ENCODE measurements at regions not wholly inside any gene's neighbourhood (a gene's known extent, or its start where the extent isn't known, plus 50 kb on each side); places are given as distances from the start of the nearest gene placed in this dataset.

DNA sequence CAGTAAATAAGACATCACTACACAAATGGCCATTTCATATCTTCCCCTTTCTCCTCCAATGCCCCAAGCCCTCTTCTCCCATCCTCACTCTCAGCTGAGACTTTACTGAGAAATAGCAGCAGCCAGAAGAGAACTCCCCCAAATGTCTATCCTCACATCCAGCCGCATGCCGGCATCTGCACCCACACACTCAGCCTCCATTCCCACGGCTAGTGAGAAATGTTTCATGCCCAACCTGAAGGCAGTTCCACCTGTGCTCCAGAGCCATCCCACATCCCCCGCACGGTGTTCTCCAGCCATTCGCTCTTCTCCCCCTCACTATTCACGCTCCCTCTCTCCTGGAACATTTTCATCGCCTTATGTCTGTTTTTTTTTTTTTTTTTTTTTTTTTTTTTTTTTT, 208.7 kb upstream of the DIO3 start:
- no peak overlapping the region for H3K4me3 Mint-ChIP-seq
- CTCF ChIA-PET = no interaction called here
- peaks cover 12% of the 10 kb centered on the region for H3K9me3 Mint-ChIP-seq
- no peak overlapping the region for H3K27ac Mint-ChIP-seq
- H3K27me3 Mint-ChIP-seq = no peaks in the 10 kb centered on the region
- no peaks in the 10 kb centered on the region for H3K4me1 Mint-ChIP-seq
- POLR2A ChIA-PET = no interaction called here
- no peaks in the 10 kb centered on the region for H3K36me3 Mint-ChIP-seq (ENCODE audit: low read depth)
- DNase-seq = no peak

DNA sequence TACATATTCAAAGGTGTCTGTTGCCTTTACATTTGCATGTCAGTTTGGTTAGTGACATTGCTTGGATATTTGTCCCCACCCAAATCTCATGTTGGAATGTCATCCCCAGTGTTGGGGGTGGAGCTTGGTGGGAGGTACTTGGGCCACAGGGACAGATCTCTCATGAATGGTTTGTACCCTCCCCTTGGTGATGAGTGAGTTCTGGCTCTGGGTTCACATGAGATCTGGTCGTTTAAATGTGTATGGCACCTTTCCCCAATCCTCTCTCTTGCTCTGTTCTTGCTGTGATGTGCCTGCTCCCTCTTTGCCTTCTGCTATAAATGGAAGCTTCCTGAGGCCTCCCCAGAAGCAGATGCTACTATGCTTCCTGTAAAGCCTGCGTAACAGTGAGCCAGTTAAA, 207.9 kb upstream of the DIO3 start:
- Mint-ChIP-seq H3K9me3 (peaks cover 8% of the 10 kb centered on the region), H3K4me3 (no peak overlapping the region), H3K27ac (no peak overlapping the region), H3K36me3 (ENCODE audit: low read depth) (no peaks in the 10 kb centered on the region), H3K4me1 (no peaks in the 10 kb centered on the region), H3K27me3 (no peaks in the 10 kb centered on the region)
- POLR2A ChIA-PET = no interaction called here
- DNase-seq = no peak
- CTCF ChIA-PET = no interaction called here

DNA sequence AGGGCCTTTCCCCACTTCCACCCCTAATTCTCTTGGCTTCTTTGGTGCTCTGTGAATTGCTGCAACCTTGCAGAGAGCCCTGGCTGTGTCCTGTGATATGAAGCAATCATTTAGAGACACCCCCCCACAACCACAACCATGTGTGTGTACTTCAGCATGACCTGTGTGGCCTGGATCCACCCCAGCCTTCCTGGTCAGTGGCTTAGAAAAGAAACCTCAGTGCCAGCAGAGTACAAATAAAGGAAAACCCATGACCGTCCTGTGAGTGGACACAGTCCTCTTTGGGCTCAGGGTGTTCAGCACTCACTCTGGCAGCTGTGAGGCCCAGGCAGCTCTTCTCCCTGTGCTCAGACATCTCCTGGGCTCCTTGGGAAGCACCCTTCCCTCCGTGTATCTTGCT, 206.6 kb upstream of the DIO3 start:
- ChIA-PET POLR2A (no interaction called here), CTCF (no interaction called here)
- Mint-ChIP-seq H3K27me3 (peaks cover 3% of the 10 kb centered on the region), H3K4me1 (no peaks in the 10 kb centered on the region), H3K9me3 (peaks cover 5% of the 10 kb centered on the region), H3K36me3 (ENCODE audit: low read depth) (no peaks in the 10 kb centered on the region), H3K27ac (no peak overlapping the region), H3K4me3 (no peak overlapping the region)
- no peak for DNase-seq

DNA sequence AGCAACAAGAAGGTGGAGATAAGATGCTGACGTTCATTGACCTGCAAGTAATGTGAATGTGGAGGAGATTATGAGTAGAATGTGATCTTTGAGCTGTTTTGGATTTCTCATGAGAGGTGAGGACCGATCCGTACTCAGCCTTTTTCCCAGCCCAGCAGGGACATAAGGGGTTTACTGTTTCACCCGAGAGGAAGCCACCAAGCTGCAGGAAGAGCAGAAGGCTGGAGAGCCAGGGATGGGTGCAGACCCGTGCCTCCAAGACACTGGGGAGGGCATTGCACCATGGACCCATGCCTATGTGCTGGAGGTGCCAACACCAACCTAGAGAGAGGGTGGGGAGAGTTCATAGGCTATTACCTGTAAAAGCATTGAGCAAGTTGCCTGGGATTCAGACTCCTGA, 206.0 kb upstream of the DIO3 start:
- peaks cover 5% of the 10 kb centered on the region for H3K9me3 Mint-ChIP-seq
- ChIA-PET POLR2A (no interaction called here), CTCF (no interaction called here)
- H3K27me3 Mint-ChIP-seq = peaks cover 3% of the 10 kb centered on the region
- H3K27ac Mint-ChIP-seq = no peak overlapping the region
- H3K36me3 Mint-ChIP-seq (ENCODE audit: low read depth) = no peaks in the 10 kb centered on the region
- H3K4me1 Mint-ChIP-seq = no peaks in the 10 kb centered on the region
- DNase-seq = no peak
- no peak overlapping the region for H3K4me3 Mint-ChIP-seq

DNA sequence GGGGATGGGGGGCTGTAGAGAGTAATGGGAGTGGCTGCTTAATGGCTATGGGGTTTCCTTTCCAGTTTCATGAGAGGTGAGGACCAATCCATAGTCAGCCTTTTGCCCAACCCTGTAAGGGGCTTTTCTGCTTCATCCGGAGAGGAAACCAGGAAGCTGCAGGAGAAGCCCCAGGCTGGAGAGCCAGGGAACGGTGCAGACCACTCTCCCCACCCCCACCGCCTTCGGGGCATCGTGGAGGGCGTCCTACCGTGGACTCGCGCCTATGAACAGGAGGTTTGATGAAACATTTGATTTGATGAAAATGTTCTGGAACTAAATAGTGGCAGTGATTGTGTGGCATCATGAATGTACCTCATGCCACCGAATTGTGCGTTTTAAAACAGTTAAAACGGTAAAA, 204.3 kb upstream of the DIO3 start:
- Mint-ChIP-seq H3K27me3 (peaks cover 3% of the 10 kb centered on the region), H3K36me3 (ENCODE audit: low read depth) (no peaks in the 10 kb centered on the region), H3K4me3 (no peak overlapping the region), H3K27ac (no peak overlapping the region), H3K9me3 (peaks cover 2% of the 10 kb centered on the region), H3K4me1 (no peaks in the 10 kb centered on the region)
- ChIA-PET CTCF (no interaction called here), POLR2A (no interaction called here)
- DNase-seq = no peak

DNA sequence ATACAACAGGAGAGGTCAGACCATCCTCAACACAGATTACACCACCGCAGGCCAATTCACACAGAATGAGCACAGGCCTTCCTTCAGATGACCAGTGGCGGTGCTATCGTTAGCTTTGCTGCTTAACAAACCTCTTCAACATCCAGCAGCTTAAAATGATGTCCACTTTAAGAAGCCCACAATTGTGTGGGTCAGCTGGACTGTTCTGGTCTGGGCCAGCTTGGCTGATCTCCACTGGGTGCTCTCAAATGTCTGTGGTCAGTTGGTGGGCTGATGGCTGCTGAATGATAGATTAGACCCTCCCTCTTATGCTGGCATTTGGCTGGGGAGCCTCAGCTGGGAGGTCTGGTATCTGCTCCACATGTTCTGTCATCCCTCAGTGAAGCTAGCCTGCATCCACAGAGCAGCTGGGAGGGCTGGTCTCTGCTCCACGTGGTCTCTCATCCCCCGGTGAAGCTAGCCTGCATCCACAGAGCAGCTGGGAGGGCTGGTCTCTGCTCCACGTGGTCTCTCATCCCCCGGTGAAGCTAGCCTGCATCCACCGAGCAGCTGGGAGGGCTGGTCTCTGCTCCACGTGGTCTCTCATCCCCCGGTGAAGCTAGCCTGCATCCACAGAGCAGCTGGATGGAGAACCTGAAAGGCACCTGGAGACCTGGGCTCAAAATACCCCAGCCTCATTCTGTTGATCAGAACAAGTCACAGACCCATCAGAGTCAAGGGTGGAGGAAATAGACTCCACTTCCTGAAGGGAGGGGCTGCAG, 203.6 kb upstream of the DIO3 start:
- POLR2A ChIA-PET = no interaction called here
- H3K9me3 Mint-ChIP-seq = peaks cover 2% of the 10 kb centered on the region
- H3K36me3 Mint-ChIP-seq (ENCODE audit: low read depth) = no peaks in the 10 kb centered on the region
- CTCF ChIA-PET = interaction anchor here (0.9 kb wide), 1 partner anchor 9 kb away, joined by 3 read pairs; no protein-coding TSS in a partner anchor
- peaks cover 3% of the 10 kb centered on the region for H3K27me3 Mint-ChIP-seq
- H3K27ac Mint-ChIP-seq = no peak overlapping the region
- H3K4me1 Mint-ChIP-seq = no peaks in the 10 kb centered on the region
- no peak overlapping the region for H3K4me3 Mint-ChIP-seq
- DNase-seq = no peak

DNA sequence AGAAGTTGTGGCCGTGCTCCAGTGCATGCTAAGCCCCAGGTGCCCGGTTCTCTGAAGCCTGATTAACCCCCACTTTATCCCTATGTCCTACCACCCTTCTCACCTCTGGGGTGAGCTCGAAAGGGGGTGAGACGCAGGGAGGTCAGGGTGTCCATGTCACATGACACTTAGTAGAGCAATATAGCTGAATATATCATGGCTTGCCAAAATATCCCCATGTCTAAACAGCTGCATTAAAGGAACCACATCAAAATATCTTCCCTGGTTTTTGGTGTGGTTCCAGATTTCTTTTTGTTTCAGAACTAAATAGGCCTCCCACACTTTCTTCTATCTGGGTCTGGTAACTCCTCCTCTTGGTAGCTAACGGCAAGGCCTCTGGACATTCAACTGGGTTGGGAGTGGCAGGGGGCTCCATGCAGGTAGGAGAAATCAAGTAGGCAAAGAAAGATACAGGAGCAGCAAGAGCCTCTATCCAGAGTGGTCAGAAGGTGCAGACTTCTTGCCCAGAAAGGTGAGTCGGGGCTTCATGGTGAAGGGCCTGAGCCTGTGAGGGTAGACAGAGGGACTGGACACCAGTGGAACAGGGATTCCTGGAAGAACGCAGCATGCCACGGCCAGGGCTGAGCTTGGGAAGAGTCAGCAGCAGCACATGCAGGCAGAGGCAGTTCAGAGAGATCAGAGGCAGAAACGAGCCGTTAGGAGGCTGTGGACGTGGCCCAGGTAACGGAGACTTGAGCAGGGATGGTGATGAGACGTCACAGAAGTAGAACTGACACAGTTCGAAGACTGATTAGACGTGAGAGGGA, 202.8 kb upstream of the DIO3 start:
- no peaks in the 10 kb centered on the region for H3K4me1 Mint-ChIP-seq
- DNase-seq = no peak
- peaks cover 2% of the 10 kb centered on the region for H3K9me3 Mint-ChIP-seq
- H3K27me3 Mint-ChIP-seq = peaks cover 3% of the 10 kb centered on the region
- H3K27ac Mint-ChIP-seq = no peak overlapping the region
- ChIA-PET CTCF (interaction anchor here (0.9 kb wide), 1 partner anchor 10 kb away, joined by 3 read pairs; no protein-coding TSS in a partner anchor), POLR2A (no interaction called here)
- no peak overlapping the region for H3K4me3 Mint-ChIP-seq
- H3K36me3 Mint-ChIP-seq (ENCODE audit: low read depth) = no peaks in the 10 kb centered on the region

DNA sequence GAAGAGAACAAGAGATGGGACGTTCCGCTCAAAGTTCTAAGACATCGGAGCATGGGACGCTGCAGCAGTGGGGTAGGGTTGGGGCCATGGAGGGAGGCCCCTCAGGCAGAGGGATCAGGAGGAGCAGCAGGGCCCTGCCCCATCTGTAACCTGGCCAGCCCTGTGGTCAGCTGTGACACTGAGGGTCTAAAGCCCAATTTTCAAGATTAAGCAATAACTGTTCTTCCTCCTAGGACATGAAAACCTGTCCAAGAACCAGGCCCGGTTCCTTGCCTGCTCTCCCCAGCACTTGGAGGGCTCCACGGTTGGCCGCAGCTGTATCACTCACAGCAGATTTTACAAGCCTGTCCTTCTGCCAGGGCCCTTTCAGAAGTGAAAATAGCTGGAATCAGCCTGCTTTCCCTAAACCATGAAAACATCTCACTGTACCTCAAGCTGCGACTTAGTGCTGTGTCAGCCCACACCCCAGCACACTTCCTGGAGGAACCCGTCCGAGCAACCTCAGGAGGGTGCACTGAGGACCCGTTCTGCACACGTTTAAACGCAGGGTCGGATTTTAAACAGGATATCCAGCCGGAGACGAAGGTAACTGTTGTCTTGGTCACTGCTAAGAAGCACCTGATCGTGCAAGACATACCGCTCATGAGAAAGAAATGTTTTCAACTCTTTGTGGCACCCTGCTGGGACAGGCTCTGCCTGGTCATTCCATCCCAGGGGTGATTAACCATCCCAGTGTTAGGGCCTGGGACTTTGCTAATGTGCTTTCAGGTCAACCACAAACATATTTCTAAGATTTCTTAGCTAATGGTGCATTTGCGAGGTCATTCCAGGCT, 201.9 kb upstream of the DIO3 start:
- H3K27me3 Mint-ChIP-seq = peaks cover 3% of the 10 kb centered on the region
- no peak for DNase-seq
- ChIA-PET POLR2A (no interaction called here), CTCF (interaction anchor here (0.5 kb wide), 1 partner anchor 325 kb away, joined by 5 read pairs; no protein-coding TSS in a partner anchor)
- peaks cover 2% of the 10 kb centered on the region for H3K9me3 Mint-ChIP-seq
- no peak overlapping the region for H3K4me3 Mint-ChIP-seq
- H3K4me1 Mint-ChIP-seq = no peaks in the 10 kb centered on the region
- no peak overlapping the region for H3K27ac Mint-ChIP-seq
- H3K36me3 Mint-ChIP-seq (ENCODE audit: low read depth) = no peaks in the 10 kb centered on the region

DNA sequence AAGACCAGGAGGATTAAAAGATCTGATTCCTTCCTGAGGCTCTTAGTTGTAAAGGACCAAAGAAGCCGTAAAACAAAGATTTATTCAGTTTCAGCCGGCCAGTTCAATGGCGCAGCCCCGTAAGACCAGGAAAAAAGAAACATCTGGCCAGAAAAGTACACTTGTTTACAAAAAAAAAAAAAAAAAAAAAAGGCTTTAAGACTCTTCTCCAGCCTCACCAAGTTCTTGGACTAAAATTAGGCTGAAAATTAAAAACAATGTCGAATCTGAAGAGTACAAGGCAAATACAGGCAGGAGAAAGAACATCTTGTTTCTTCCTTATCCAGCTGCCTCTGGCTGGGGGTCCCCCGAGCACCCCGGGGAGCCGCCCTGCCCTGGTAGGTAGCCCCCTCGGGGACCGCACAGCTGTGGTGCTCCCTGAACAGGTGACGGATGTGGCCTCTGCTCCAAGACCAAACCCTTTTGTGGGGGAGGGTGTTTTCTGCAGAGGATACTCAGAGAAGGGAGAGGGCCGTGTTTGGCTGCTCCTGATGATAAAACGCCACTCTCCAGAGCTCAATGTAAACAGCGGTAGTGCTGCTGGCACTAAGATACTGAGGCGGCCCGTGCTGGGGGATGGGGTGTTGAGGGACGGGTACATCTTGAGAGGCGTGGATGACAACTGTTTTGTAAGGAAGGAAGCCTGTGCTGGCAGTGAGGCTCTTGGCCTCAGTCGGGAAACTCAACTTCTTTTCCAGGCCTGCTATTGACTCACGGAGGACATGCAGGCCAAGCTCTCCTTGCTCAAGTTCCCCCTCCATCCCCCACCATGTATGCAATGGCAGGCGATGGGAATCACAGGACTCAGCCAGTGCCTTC, 201.0 kb upstream of the DIO3 start:
- no peak for DNase-seq
- H3K4me1 Mint-ChIP-seq = no peaks in the 10 kb centered on the region
- H3K9me3 Mint-ChIP-seq = peaks cover 2% of the 10 kb centered on the region
- H3K27me3 Mint-ChIP-seq = peaks cover 3% of the 10 kb centered on the region
- ChIA-PET POLR2A (no interaction called here), CTCF (no interaction called here)
- no peak overlapping the region for H3K4me3 Mint-ChIP-seq
- no peak overlapping the region for H3K27ac Mint-ChIP-seq
- H3K36me3 Mint-ChIP-seq (ENCODE audit: low read depth) = no peaks in the 10 kb centered on the region

DNA sequence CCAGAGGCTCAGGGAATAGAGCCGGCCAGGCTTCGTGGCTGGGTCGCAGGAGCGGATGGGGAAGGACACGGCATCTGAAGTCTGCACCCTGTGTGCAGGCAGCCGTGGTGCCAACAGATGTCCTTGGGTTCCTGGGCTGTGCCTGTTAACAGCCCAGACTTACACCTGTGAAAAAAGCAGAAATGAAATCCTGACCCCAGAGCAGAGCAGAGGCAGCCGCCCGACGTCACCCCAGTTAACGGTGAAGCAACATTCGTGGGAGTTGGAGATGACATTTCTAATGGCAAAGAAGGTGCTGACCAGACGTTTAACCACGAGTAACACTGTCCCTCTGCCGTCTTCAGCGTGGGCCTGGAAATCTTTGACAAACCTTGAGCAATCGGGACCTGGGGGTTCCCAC, 200.3 kb upstream of the DIO3 start:
- no peaks in the 10 kb centered on the region for H3K36me3 Mint-ChIP-seq (ENCODE audit: low read depth)
- H3K27ac Mint-ChIP-seq = no peak overlapping the region
- H3K27me3 Mint-ChIP-seq = peaks cover 3% of the 10 kb centered on the region
- ChIA-PET POLR2A (no interaction called here), CTCF (no interaction called here)
- H3K4me3 Mint-ChIP-seq = no peak overlapping the region
- no peaks in the 10 kb centered on the region for H3K4me1 Mint-ChIP-seq
- DNase-seq = no peak
- no peaks in the 10 kb centered on the region for H3K9me3 Mint-ChIP-seq

DNA sequence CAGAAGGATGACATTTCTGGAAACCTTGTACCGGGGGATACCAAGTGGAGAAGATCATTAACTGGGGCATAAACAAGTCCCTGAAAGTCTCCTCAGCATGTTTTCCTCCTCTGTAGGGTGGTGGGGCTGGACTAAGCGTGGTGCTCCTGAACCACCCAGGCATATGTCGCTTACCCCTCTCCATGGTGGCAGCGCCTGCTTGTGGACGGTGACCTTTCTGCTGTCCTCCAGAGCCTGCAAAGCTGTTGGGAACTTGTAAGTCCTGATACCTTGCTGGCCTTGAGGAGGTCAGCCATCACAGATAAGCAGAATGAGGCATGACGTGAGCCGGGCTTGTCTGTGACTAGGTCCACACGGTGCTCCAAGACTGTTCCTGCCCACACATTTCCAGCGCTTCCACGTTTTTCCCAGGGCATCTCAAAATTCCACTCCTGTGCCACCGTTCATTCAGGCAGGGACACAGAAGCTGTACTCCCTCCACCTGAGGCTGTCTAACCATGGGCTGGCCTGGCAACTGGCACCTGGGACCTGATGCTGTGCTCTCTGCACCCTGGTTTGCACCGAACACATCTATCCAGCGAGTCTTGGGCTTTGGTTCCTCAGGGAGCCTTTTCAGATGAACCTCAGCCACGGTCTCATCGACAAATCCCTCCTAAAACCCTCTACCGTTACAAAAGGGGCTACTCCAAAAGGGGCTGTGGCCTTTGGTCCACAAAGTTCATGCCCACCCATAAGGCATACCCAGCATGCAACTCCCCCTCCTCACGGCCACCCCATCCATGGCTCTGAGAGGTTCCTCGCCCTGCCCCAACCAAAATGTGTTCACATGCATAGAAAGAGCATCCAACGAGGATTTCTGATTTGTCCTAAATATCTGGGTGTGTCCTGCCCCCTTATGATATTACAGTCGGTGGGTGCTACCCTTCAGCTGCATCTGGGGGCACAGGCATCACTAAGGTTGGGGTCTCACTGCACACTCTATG, 199.6 kb upstream of the DIO3 start:
- H3K4me1 Mint-ChIP-seq = no peaks in the 10 kb centered on the region
- POLR2A ChIA-PET = no interaction called here
- no peak overlapping the region for H3K27ac Mint-ChIP-seq
- H3K4me3 Mint-ChIP-seq = no peak overlapping the region
- no peak for DNase-seq
- CTCF ChIA-PET = no interaction called here
- peaks cover 3% of the 10 kb centered on the region for H3K27me3 Mint-ChIP-seq
- no peaks in the 10 kb centered on the region for H3K36me3 Mint-ChIP-seq (ENCODE audit: low read depth)
- H3K9me3 Mint-ChIP-seq = no peaks in the 10 kb centered on the region

Data from activated CD4-positive, alpha-beta T cell treated with anti-CD3 and anti-CD28 coated beads, Interleukin-2, amount 10 ng/mL, durations not matched to agents 7 days and 5 days (primary cell).